ENCODE measurements at regions not wholly inside any gene's neighbourhood (a gene's known extent, or its start where the extent isn't known, plus 50 kb on each side); places are given as distances from the start of the nearest gene placed in this dataset.

GRCh38 chr3:139216958-139217357 is 126.9 kb upstream of the MRPS22 start:
- ChIA-PET POLR2A (no interaction called here), CTCF (interaction anchor here (0.9 kb wide), 1 partner anchor 112 kb away, joined by 3 read pairs; no protein-coding TSS in a partner anchor)
- Mint-ChIP-seq H3K27ac (no peak overlapping the region), H3K27me3 (ENCODE audit: low read depth) (peaks cover 10% of the 10 kb centered on the region), H3K4me1 (no peaks in the 10 kb centered on the region), H3K36me3 (no peaks in the 10 kb centered on the region), H3K9me3 (no peaks in the 10 kb centered on the region), H3K4me3 (no peak overlapping the region)
- no peak for TF ChIP-seq FOXP1 (CRISPR knock-in tag; IDR thresholded peaks at IDR 0.05; ENCODE audit: borderline replicate concordance)
- TF ChIP-seq JAZF1 (CRISPR knock-in tag; IDR thresholded peaks at IDR 0.05) = no peak
- no peak for TF ChIP-seq GRHL2 (CRISPR knock-in tag; IDR thresholded peaks at IDR 0.05; ENCODE audit: insufficient replicate concordance, severe bottlenecking)
- no peak for TF ChIP-seq IRF2 (CRISPR knock-in tag; IDR thresholded peaks at IDR 0.05; ENCODE audit: borderline replicate concordance, low read depth)
- TF ChIP-seq ZNF317 (CRISPR knock-in tag; IDR thresholded peaks at IDR 0.05; ENCODE audit: borderline replicate concordance, low read depth) = no peak
- no peak for TF ChIP-seq NR2C2 (CRISPR knock-in tag; IDR thresholded peaks at IDR 0.05)
- TF ChIP-seq FOXJ3 (CRISPR knock-in tag; IDR thresholded peaks at IDR 0.05; ENCODE audit: borderline replicate concordance) = no peak
- TF ChIP-seq KAT7 (CRISPR knock-in tag; IDR thresholded peaks at IDR 0.05; ENCODE audit: borderline replicate concordance) = no peak
- no peak for TF ChIP-seq E2F5 (CRISPR knock-in tag; IDR thresholded peaks at IDR 0.05)
- TF ChIP-seq ZNF671 (CRISPR knock-in tag; IDR thresholded peaks at IDR 0.05) = no peak
- no peak for TF ChIP-seq GABPB1 (CRISPR knock-in tag; IDR thresholded peaks at IDR 0.05)
- TF ChIP-seq TP53 (CRISPR knock-in tag; IDR thresholded peaks at IDR 0.05) = no peak
- no peak for TF ChIP-seq E2F4 (CRISPR knock-in tag; IDR thresholded peaks at IDR 0.05; ENCODE audit: borderline replicate concordance, low read depth)
- no peak for TF ChIP-seq ESRRA (CRISPR knock-in tag; IDR thresholded peaks at IDR 0.05; ENCODE audit: borderline replicate concordance)
- no peak for TF ChIP-seq HMGXB4 (CRISPR knock-in tag; IDR thresholded peaks at IDR 0.05)
- no peak for TF ChIP-seq MXD4 (CRISPR knock-in tag; IDR thresholded peaks at IDR 0.05; ENCODE audit: borderline replicate concordance)
- no peak for TF ChIP-seq ELF4 (CRISPR knock-in tag; IDR thresholded peaks at IDR 0.05; ENCODE audit: low read depth)
- TF ChIP-seq HMGA2 (CRISPR knock-in tag; IDR thresholded peaks at IDR 0.05) = no peak
- DNase-seq (ENCODE audit: low spot score) (no peak), ATAC-seq (no peak)

GRCh38 chr3:139217633-139218032 is 126.2 kb upstream of the MRPS22 start:
- H3K4me3 Mint-ChIP-seq = no peak overlapping the region
- CTCF ChIA-PET = interaction anchor here (0.9 kb wide), 1 partner anchor 111 kb away, joined by 3 read pairs; no protein-coding TSS in a partner anchor
- no peak; the same call in 1 of the 2 replicates for ATAC-seq
- TF ChIP-seq JAZF1 (CRISPR knock-in tag; IDR thresholded peaks at IDR 0.05) (no peak), FOXK1 (CRISPR knock-in tag; IDR thresholded peaks at IDR 0.05) (no peak), ZBTB21 (CRISPR knock-in tag; IDR thresholded peaks at IDR 0.05; ENCODE audit: borderline replicate concordance) (no peak), TCF7 (CRISPR knock-in tag; IDR thresholded peaks at IDR 0.05; ENCODE audit: low read depth) (no peak), ZNF532 (CRISPR knock-in tag; IDR thresholded peaks at IDR 0.05; ENCODE audit: borderline replicate concordance) (no peak), NR1H2 (CRISPR knock-in tag; IDR thresholded peaks at IDR 0.05) (no peak), E2F5 (CRISPR knock-in tag; IDR thresholded peaks at IDR 0.05) (no peak)
- H3K27ac Mint-ChIP-seq = no peak overlapping the region
- POLR2A ChIA-PET = no interaction called here
- no peaks in the 10 kb centered on the region for H3K4me1 Mint-ChIP-seq
- H3K27me3 Mint-ChIP-seq (ENCODE audit: low read depth) = peaks cover 10% of the 10 kb centered on the region
- DNase-seq (ENCODE audit: low spot score) = no peak
- H3K36me3 Mint-ChIP-seq = no peaks in the 10 kb centered on the region
- no peaks in the 10 kb centered on the region for H3K9me3 Mint-ChIP-seq

Measured in WTC11 (cell line).